IPS-20b (cell line): ENCODE measurements at regions not wholly inside any gene's neighbourhood (a gene's known extent, or its start where the extent isn't known, plus 50 kb on each side); places are given as distances from the start of the nearest gene placed in this dataset.
"Not testable (repeated sequence)": the region's sequence is repeated elsewhere in the genome, so short reads cannot be mapped to it uniquely, and the experiment has no call there.

Experiments
- H3K27ac ChIP-seq: one replicate; pipeline ENCODE4 v1.5.1; 2013; ENCODE audit warnings: low read length
- H3K27me3 ChIP-seq: 2 replicates; pipeline ENCODE4 v1.6.1; 2013; ENCODE audit warnings: mild to moderate bottlenecking, low read length, inconsistent platforms; ENCODE audit not compliant: insufficient read depth
- H3K36me3 ChIP-seq: 2 replicates; pipeline ENCODE4 v1.6.1; 2013; ENCODE audit warnings: low read depth, mild to moderate bottlenecking, inconsistent platforms, low read length, moderate library complexity; ENCODE audit not compliant: insufficient read depth
- H3K4me1 ChIP-seq: 2 replicates; pipeline ENCODE4 v1.6.1; 2013; ENCODE audit warnings: mild to moderate bottlenecking, control low read depth, inconsistent platforms, low read length, moderate library complexity; ENCODE audit not compliant: insufficient read depth
- H3K4me3 ChIP-seq: 2 replicates; pipeline ENCODE4 v1.5.1; 2013; ENCODE audit warnings: mild to moderate bottlenecking, low read length, inconsistent platforms
- H3K9ac ChIP-seq: 2 replicates; pipeline ENCODE4 v1.6.1; 2013; ENCODE audit warnings: low read depth, mild to moderate bottlenecking, inconsistent platforms, low read length, moderate library complexity
- H3K9me3 ChIP-seq: 2 replicates; pipeline ENCODE4 v1.6.1; 2013; ENCODE audit warnings: mild to moderate bottlenecking, low read depth, low read length, inconsistent platforms; ENCODE audit not compliant: insufficient read depth

- H3K9me3 ChIP-seq, result no peaks in the 10 kb centered on the region
- no peak overlapping the region for H3K27ac ChIP-seq
- H3K4me3 ChIP-seq, result no peak overlapping the region
Observed at GRCh38 chrX:482192-482701, 95.5 kb upstream of the PPP2R3B start.

GRCh38 chrX:482702-483203 is 96.0 kb upstream of the PPP2R3B start:
- H3K27ac ChIP-seq, result no peak overlapping the region
- no peaks in the 10 kb centered on the region for H3K27me3 ChIP-seq
- H3K4me1 ChIP-seq, result no peaks in the 10 kb centered on the region
- no peak overlapping the region for H3K9ac ChIP-seq
- H3K9me3 ChIP-seq, result no peaks in the 10 kb centered on the region
- no peaks in the 10 kb centered on the region for H3K36me3 ChIP-seq
- no peak overlapping the region for H3K4me3 ChIP-seq

More at GRCh38 chrX:482192-482701, 95.5 kb upstream of the PPP2R3B start:
- Histone ChIP-seq H3K27me3 (no peaks in the 10 kb centered on the region), H3K4me1 (no peaks in the 10 kb centered on the region), H3K36me3 (no peaks in the 10 kb centered on the region), H3K9ac (no peak overlapping the region)

GRCh38 chrX:485368-485767 is 98.7 kb upstream of the PPP2R3B start:
- H3K36me3 ChIP-seq, result no peaks in the 10 kb centered on the region
- H3K4me1 ChIP-seq, result no peaks in the 10 kb centered on the region
- H3K27me3 ChIP-seq, result no peaks in the 10 kb centered on the region
- H3K27ac ChIP-seq, result no peak overlapping the region
- H3K9me3 ChIP-seq, result no peaks in the 10 kb centered on the region
- H3K9ac ChIP-seq, result no peak overlapping the region
- no peak overlapping the region for H3K4me3 ChIP-seq

GRCh38 chrX:486325-486724 is 99.6 kb upstream of the PPP2R3B start:
- no peaks in the 10 kb centered on the region for H3K36me3 ChIP-seq
- no peak overlapping the region for H3K4me3 ChIP-seq
- H3K27me3 ChIP-seq, result no peaks in the 10 kb centered on the region
- H3K4me1 ChIP-seq, result no peaks in the 10 kb centered on the region
- no peaks in the 10 kb centered on the region for H3K9me3 ChIP-seq
- H3K27ac ChIP-seq, result no peak overlapping the region
- H3K9ac ChIP-seq, result no peak overlapping the region

GRCh38 chrX:487836-488235 is 101.1 kb upstream of the PPP2R3B start:
- H3K27me3 ChIP-seq, result no peaks in the 10 kb centered on the region
- no peaks in the 10 kb centered on the region for H3K9me3 ChIP-seq
- no peak overlapping the region for H3K9ac ChIP-seq

GRCh38 chrX:489820-490219 is 103.1 kb upstream of the PPP2R3B start:
- Histone ChIP-seq H3K9me3 (no peaks in the 10 kb centered on the region), H3K27me3 (no peaks in the 10 kb centered on the region), H3K9ac (no peak overlapping the region), H3K4me3 (no peak overlapping the region), H3K4me1 (no peaks in the 10 kb centered on the region), H3K27ac (no peak overlapping the region), H3K36me3 (no peaks in the 10 kb centered on the region)

More at GRCh38 chrX:487836-488235, 101.1 kb upstream of the PPP2R3B start:
- H3K4me3 ChIP-seq, result no peak overlapping the region
- H3K27ac ChIP-seq, result no peak overlapping the region
- no peaks in the 10 kb centered on the region for H3K36me3 ChIP-seq
- H3K4me1 ChIP-seq, result no peaks in the 10 kb centered on the region

- Histone ChIP-seq H3K9me3 (no peaks in the 10 kb centered on the region), H3K27ac (no peak overlapping the region), H3K4me3 (no peak overlapping the region), H3K9ac (no peak overlapping the region), H3K4me1 (no peaks in the 10 kb centered on the region; the same call in 1 of the 2 replicates), H3K27me3 (peaks cover 41% of the 10 kb centered on the region), H3K36me3 (no peaks in the 10 kb centered on the region)
Observed at GRCh38 chrX:497186-498014, 110.7 kb upstream of the PPP2R3B start.

GRCh38 chrX:498901-499300 is 112.2 kb upstream of the PPP2R3B start:
- H3K4me3 ChIP-seq, result peak overlapping the region; percentile 58; the same call in 1 of the 2 replicates

GRCh38 chrX:499870-500364 is 113.2 kb upstream of the PPP2R3B start:
- Histone ChIP-seq H3K9ac (peak overlapping the region; percentile 52; the same call in 1 of the 2 replicates), H3K36me3 (no peaks in the 10 kb centered on the region), H3K4me1 (no peaks in the 10 kb centered on the region; the same call in 1 of the 2 replicates), H3K9me3 (no peaks in the 10 kb centered on the region), H3K4me3 (peak overlapping the region; percentile 58; the same call in 1 of the 2 replicates), H3K27ac (no peak overlapping the region), H3K27me3 (peaks cover 41% of the 10 kb centered on the region)

More at GRCh38 chrX:498901-499300, 112.2 kb upstream of the PPP2R3B start:
- H3K27ac ChIP-seq, H3K9me3 ChIP-seq, H3K36me3 ChIP-seq, H3K4me1 ChIP-seq, H3K9ac ChIP-seq: not testable (repeated sequence)
- H3K27me3 ChIP-seq, result peaks cover 41% of the 10 kb centered on the region

- no peak overlapping the region for H3K27ac ChIP-seq
- no peaks in the 10 kb centered on the region for H3K36me3 ChIP-seq
- H3K9me3 ChIP-seq, result no peaks in the 10 kb centered on the region
- H3K4me1 ChIP-seq, result no peaks in the 10 kb centered on the region; the same call in 1 of the 2 replicates
- peak overlapping the region; percentile 58; the same call in 1 of the 2 replicates for H3K4me3 ChIP-seq
- H3K27me3 ChIP-seq, result peaks cover 41% of the 10 kb centered on the region
- H3K9ac ChIP-seq, result peak overlapping the region; percentile 52; the same call in 1 of the 2 replicates
Observed at GRCh38 chrX:500481-501010, 113.8 kb upstream of the PPP2R3B start.

- Histone ChIP-seq H3K9ac (no peak overlapping the region), H3K36me3 (no peaks in the 10 kb centered on the region), H3K4me1 (no peaks in the 10 kb centered on the region), H3K27ac (no peak overlapping the region), H3K4me3 (no peak overlapping the region), H3K9me3 (peaks cover 3% of the 10 kb centered on the region; the same call in 1 of the 2 replicates), H3K27me3 (peaks cover 15% of the 10 kb centered on the region)
Observed at GRCh38 chrX:506341-506740, 119.6 kb upstream of the PPP2R3B start.
